ENCODE measurements at regions not wholly inside any gene's neighbourhood (a gene's known extent, or its start where the extent isn't known, plus 50 kb on each side); places are given as distances from the start of the nearest gene placed in this dataset.

DNA sequence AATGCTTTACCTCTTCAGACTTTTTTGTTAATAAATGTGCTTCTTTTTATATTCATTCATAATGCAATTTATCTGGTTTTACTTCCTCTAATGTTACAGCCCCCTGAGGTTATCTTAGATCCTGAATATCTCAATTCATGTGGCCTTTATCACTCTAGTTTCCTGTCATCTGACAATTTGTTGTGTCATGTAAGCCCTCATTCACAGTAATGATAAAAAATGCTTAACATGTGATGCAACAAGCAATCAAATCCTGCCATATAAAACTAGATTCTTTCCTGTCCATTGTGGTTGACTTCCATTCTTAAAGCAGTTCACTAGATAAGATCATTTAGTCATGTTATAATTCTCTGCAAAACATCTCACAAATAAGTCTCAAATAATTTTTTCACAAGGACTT is 991.2 kb upstream of the ACO1 start:
- TF ChIP-seq CTCF (conservative IDR thresholded peaks at IDR 0.05), result no peak
- no peak for TF ChIP-seq ZFX (IDR thresholded peaks at IDR 0.05)

All from C4-2B (cell line).